ENCODE measurements at regions not wholly inside any gene's neighbourhood (a gene's known extent, or its start where the extent isn't known, plus 50 kb on each side); places are given as distances from the start of the nearest gene placed in this dataset.

GRCh38 chr5:2904956-2905355 is 153.5 kb upstream of the IRX2 start:
- no peak for TF ChIP-seq GABPA (IDR thresholded peaks at IDR 0.05; ENCODE audit: low read depth)
- no peak for TF ChIP-seq USF2 (IDR thresholded peaks at IDR 0.05; ENCODE audit: borderline replicate concordance, low read depth, low read length)
- TF ChIP-seq RAD21 (IDR thresholded peaks at IDR 0.05; ENCODE audit: low read length): no peak
